ENCODE measurements at regions not wholly inside any gene's neighbourhood (a gene's known extent, or its start where the extent isn't known, plus 50 kb on each side); places are given as distances from the start of the nearest gene placed in this dataset.

- no peak overlapping the region for H3K27ac ChIP-seq
- no peak overlapping the region for H3K4me3 ChIP-seq
- TF ChIP-seq CTCF (IDR thresholded peaks at IDR 0.05; ENCODE audit: low read depth, low read length): no peak
- no peaks in the 10 kb centered on the region for H3K4me1 ChIP-seq (ENCODE audit: low read depth)
- H3K27me3 ChIP-seq: no peaks in the 10 kb centered on the region
- H3K9me3 ChIP-seq (ENCODE audit: low read depth): no peaks in the 10 kb centered on the region
- no peak for DNase-seq (ENCODE audit: low read depth in 1 of 2, low spot score in 1 of 2)
- H3K36me3 ChIP-seq: no peaks in the 10 kb centered on the region
Measured at GRCh38 chr2:58620093-58620492, 379.0 kb upstream of the FANCL start.

GRCh38 chr2:58616961-58617360 lies 375.8 kb upstream of the FANCL start:
- H3K4me1 ChIP-seq (ENCODE audit: low read depth): no peaks in the 10 kb centered on the region
- H3K9me3 ChIP-seq (ENCODE audit: low read depth): no peaks in the 10 kb centered on the region
- no peak overlapping the region for H3K4me3 ChIP-seq
- no peak overlapping the region for H3K27ac ChIP-seq
- no peak for DNase-seq (ENCODE audit: low read depth in 1 of 2, low spot score in 1 of 2)
- no peaks in the 10 kb centered on the region for H3K27me3 ChIP-seq
- TF ChIP-seq CTCF (IDR thresholded peaks at IDR 0.05; ENCODE audit: low read depth, low read length): no peak
- no peaks in the 10 kb centered on the region for H3K36me3 ChIP-seq

GRCh38 chr2:58614219-58614618 lies 373.1 kb upstream of the FANCL start:
- Histone ChIP-seq H3K4me3 (no peak overlapping the region), H3K27me3 (no peaks in the 10 kb centered on the region), H3K36me3 (no peaks in the 10 kb centered on the region), H3K9me3 (ENCODE audit: low read depth) (no peaks in the 10 kb centered on the region), H3K27ac (no peak overlapping the region), H3K4me1 (ENCODE audit: low read depth) (no peaks in the 10 kb centered on the region)
- TF ChIP-seq CTCF (IDR thresholded peaks at IDR 0.05; ENCODE audit: low read depth, low read length): no peak
- no peak for DNase-seq (ENCODE audit: low read depth in 1 of 2, low spot score in 1 of 2)

DNA sequence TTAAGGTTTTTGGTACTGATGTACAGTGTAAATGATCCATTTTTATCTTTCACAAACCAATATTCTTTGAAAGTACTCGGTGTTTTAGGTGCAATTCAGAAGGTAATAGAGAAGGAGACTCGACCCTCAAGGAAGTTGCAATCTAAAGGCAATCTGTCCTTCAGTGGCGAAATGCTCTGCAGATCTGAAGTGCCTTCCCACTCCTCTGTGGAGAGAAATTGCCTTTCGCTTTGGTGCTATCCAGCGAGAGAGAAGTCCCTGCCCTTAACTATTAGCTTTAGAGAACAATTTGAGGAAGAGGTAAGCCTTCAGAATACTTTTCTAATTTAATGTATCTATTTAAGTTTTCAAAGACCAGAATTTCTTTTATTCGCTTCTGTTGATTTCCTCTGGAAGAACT lies 371.8 kb upstream of the FANCL start:
- Histone ChIP-seq H3K9me3 (ENCODE audit: low read depth) (no peaks in the 10 kb centered on the region), H3K4me3 (no peak overlapping the region), H3K4me1 (ENCODE audit: low read depth) (no peaks in the 10 kb centered on the region), H3K27me3 (no peaks in the 10 kb centered on the region), H3K27ac (no peak overlapping the region), H3K36me3 (no peaks in the 10 kb centered on the region)
- no peak for TF ChIP-seq CTCF (IDR thresholded peaks at IDR 0.05; ENCODE audit: low read depth, low read length)
- no peak for DNase-seq (ENCODE audit: low read depth in 1 of 2, low spot score in 1 of 2)

DNA sequence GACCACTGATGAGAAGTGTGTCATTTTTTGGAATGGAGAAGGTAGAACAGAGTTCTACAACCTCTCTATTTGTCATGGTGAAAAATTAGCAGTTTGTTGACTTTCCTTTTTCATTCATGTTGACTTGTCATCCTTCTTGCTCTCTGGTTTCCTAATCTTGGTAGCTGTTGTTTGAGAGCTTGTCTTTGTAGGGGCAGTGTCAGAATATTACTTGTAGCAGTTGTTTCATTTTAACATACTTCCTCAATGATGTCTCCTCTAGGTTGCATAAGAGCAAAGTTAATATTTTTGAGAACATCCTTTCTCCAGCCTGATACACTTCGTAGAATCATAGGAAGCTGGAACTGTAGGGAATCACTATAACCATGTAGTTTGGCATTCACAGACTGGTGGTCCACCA lies 368.2 kb upstream of the FANCL start:
- Histone ChIP-seq H3K4me3 (no peak overlapping the region), H3K36me3 (no peaks in the 10 kb centered on the region), H3K27ac (no peak overlapping the region), H3K4me1 (ENCODE audit: low read depth) (no peaks in the 10 kb centered on the region), H3K9me3 (ENCODE audit: low read depth) (no peaks in the 10 kb centered on the region), H3K27me3 (no peaks in the 10 kb centered on the region)
- DNase-seq (ENCODE audit: low read depth in 1 of 2, low spot score in 1 of 2): no peak
- TF ChIP-seq CTCF (IDR thresholded peaks at IDR 0.05; ENCODE audit: low read depth, low read length): no peak

DNA sequence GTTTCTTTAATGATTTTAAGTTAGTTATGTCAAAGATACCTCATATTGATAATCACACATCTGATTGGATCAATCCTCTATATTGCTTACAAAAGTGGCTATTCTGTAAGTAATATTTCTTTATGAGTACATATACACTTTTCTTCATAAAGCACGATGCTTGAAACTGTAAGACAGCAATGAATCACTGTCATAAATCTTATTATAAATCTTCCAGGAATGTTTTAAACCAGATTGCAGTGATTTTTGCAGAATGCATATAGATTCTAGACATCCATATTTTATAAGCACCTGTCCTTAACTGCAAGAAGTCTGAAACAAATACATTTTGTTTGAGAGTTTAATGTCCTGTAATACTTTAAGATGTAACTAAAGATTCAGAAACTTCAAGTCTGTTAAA lies 367.0 kb upstream of the FANCL start:
- Histone ChIP-seq H3K9me3 (ENCODE audit: low read depth) (no peaks in the 10 kb centered on the region), H3K27ac (no peak overlapping the region), H3K4me1 (ENCODE audit: low read depth) (no peaks in the 10 kb centered on the region), H3K27me3 (no peaks in the 10 kb centered on the region), H3K36me3 (no peaks in the 10 kb centered on the region), H3K4me3 (no peak overlapping the region)
- TF ChIP-seq CTCF (IDR thresholded peaks at IDR 0.05; ENCODE audit: low read depth, low read length): no peak
- DNase-seq (ENCODE audit: low read depth in 1 of 2, low spot score in 1 of 2): no peak
